Activated naive CD4-positive, alpha-beta T cell (primary cell): ENCODE measurements at regions not wholly inside any gene's neighbourhood (a gene's known extent, or its start where the extent isn't known, plus 50 kb on each side); places are given as distances from the start of the nearest gene placed in this dataset.

Source experiments
- DNase-seq, 4 experiments: peaks; one replicate each; lab custom pipeline; 2025; lab: John Stamatoyannopoulos, UW

DNA sequence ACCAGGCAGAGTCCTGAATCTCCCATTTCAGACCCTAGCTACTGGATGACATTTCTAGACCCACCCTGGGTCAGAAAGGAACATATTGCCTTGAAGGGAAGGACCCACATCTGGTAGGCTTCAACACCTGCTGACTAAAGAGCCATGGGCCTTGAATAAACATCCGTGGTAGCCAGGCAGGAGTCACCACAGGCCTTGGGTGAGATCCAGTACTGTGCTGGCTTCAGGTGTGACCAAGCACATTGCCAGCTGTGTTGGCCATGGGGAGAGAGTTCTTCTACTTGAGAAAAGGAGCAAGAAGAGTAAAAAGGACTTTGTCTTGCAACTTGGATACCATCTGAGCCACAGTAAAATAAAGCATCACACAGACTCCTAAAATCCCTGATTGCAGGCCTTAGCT is 332.6 kb downstream of the SLC16A7 start:
- no peak for DNase-seq

DNA sequence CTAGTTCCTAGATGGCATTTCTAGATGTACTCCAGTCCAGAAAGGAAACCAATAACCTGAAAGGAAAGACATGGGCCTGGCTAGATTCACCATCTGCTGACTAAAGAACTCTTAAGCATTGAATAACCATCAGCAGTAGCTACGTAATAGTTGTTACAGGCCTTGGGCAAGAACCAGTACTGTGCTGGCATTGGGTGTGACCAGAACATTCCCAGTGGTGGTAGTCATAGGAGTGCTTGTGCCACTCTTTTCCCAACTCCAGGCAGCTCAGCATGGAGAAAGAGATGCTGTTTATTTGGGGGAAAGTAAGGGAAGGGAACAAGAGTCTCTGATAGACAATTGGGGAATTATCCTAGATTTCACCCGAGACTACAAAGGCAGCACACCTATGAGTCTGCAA is 333.3 kb downstream of the SLC16A7 start:
- no peak for DNase-seq

DNA sequence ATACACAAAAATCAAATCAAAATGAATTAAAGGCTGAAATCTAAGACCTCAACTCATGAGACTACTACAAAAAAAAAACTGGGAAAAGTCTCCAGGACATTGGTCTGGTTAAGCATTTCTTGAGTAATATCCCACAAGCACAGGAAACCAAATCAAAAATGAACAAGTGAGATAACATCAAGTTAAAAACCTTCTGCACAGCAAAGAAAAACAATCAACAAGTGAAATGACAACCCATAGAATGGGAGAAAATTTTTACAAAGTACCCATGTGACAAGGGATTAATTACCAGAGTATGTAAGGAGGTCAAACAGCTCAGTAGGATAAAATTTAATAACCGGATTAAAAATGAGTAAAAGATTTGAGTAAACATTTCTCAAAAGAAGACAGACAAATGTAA is 338.7 kb downstream of the SLC16A7 start:
- DNase-seq = no peak

DNA sequence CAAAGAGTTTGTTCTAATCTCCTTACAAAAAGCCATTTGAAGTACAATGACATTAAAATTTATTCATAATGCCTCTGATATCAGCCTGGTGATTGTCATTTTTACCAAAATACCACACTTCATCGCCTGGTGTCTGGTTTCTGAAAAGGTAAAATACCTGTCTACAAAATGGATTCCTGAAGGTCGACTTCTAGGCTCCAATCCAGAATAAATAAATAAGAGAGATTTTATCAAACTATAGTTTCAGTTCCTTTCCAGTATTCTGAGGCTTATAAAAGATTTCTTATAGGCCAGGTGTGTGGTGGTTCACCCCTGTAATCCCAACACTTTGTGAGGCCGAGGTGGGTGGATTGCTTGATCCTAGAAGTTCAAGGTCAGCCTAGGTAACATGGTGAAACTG is 340.7 kb downstream of the SLC16A7 start:
- DNase-seq = no peak

DNA sequence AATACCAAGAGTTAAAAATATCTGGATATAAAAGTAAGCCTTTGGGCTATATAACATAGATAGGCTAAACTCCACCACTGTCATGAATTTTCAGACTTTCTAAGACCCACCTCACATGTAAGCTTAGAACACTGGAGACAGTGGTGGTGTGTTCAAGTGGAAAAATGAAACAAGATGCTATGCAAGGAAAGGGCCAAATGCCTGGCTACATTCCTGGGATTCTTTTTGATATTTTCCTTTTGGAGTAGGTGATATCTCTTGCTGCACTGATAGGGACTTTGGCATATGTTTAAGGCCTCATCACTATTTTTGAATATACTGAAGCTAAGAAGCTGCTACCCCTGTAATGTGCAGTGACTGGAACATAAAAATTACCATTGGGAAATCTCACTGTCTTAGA is 341.3 kb downstream of the SLC16A7 start:
- DNase-seq = no peak

DNA sequence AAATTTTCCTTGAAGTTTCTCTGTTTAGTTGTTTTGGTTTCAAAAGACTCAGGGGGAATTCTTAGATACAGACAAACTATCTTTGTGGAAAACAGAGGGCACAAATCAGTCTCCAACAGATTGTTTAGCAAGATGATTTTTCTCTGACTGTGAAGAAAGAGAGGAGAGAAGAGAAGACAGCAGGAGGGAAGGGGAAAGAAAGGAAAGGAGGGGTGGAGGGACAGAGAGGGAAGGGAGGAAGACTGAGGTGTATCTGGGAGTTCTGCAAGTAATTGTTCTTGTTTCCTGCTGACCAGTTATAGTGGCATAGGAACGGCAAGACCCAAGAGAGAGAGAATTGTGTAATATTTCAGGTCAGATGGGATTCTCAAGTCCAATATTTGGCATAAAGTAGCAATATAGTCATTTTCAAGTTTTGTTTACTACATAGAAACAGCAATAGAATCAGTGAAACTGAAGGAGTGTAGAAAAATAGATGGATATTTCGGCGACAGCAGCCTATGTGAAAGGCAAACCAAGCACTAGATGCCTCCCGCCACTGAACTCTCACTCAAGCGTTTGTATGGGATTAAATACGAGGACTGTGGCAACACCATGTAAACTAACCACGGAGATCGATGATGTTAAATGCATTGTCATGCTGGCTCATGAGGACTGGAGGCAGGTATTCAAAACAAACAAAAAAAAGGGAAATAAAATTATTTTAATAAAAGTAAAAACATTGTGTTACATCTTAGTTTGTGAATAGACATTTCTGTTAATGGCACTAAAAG is 342.5 kb downstream of the SLC16A7 start:
- no peak for DNase-seq

DNA sequence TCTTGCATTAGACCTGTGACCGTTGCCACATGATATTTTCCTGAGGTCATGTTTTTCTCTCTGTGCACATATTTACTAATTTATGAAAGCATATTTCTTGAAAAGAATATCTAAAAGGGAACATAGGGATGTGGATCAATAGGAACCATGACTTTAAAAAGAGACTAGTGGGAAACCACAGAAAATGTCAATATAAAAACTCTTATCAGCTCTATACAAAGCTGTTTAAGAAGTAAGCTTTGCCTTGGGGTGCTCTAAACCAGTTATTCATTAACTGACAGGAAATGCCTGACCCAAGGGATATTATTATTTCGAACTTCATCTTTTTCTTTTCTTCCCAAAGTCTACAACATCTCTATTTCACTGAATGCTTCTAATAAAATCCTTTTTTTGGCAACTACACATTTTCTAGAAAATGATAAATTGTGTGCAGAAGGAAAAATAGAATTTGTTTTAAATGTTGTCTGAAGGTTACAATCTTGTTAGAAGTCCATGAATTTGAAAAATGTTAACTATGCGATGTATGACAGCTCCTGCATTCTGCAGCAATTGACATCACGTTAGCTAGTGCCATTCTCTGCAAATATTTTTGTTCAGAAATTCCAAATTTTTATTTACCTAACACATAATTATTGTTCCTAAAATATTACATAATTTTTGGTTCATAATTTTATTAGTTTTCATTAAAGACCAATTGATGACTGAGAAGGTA is 345.0 kb downstream of the SLC16A7 start:
- DNase-seq = no peak

DNA sequence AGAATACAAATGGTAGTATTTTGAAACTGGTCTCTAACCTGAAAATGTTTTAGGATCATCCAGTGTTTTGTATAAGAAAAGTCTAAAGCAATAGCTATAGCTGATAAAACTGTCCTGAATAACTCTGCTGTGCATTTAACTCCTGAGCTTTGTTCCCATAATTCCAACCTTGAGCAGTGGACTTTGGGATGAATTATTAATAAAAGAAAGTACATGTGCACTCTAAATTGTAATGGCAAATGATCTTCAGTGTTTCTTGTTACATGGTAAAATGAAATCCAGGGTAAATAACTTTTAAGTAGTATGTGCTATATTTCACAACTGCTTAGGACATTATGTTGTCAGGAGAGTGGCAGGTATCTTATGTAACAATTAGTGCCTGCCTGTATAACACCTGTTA is 345.6 kb downstream of the SLC16A7 start:
- no peak for DNase-seq

DNA sequence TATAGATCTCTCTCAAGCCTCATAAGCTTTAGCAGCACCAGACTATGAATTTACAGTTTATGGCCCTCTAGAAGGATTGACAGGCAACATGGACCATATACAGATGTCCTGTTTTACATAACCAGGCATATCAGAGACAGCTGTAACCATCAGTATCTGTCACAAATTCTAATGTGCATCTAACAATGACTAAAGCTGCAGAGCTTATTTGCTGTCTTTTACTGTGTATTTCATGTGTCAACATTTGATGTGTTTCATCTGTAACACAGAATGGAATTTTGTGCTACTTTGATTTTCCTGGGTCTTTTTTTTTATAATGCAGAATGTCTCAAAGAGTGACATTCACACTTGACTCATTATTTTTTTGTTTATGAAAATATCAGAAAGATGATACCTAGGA is 348.3 kb downstream of the SLC16A7 start:
- DNase-seq = no peak

DNA sequence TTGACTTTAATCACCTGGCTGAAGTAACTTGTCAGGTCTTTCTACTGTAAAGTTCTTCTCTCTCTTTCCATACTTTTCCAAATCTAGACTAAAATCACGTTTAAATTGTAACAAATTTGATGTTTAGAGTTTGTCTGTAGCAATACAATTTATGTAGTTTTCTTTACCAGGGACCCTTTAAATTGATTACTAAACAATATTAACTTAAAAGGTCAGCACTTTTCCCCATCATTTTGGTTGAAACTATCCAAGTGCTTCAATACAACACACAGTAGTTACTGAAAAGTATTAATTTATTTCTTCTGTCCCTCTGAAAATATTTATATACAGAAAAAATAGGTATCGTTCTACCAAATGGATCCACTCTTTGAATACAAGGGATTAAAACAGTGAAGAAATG is 350.8 kb downstream of the SLC16A7 start:
- DNase-seq = no peak

DNA sequence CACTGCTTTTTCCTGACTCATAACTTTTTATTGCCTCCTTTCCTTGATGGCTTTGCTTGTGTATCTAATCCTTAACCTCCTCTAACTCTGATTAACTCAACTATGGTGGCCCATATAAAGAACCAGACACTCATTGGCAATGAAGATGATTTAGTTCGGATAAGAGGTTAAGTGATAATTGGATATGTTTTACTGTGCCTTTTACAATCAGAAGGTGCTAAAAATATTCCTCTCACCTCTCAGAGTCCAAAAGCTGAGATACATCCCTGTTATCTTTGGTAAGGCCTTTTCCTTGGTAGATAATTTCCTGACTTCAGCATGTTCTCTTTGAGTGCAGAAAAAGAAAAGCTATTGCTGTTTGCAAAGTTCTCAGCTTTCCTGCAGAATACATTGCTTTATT is 367.7 kb downstream of the SLC16A7 start:
- no peak for DNase-seq

DNA sequence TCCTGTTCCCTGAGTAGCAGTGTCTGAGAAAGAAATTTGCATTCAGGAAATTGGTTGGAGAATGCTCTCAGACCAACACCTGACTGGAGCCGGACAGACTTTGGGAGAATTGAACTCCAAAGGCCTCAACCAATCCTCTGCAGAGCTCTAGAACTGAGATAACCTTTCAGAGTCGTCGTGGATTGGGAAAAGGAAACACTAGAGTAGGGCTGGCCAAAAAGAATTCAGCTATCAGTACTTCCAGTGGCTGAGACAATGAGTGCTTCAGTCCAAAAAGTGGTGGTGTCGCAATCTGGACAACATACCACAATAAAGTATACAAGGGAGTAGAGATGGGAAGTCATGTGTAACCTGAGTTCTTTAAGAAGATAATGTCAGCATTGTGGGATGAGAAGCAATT is 377.1 kb downstream of the SLC16A7 start:
- DNase-seq = no peak

DNA sequence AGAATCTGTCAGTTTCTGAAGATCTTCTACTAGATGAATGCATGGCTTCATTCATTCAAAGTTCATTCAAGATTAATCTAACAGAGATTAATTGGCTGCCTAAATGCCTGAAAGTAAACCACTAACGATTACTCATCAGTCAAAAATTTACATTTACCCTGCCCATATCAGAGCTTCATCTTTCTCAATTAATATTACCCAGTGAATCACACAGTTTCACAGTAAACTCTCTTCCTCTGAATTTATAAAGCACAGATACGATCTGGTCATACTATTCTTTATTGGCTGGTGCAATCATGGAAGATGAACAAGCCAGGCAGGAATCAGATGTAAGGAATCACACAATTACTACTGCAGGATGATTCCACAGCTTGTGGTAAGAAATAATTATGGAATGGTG is 377.7 kb downstream of the SLC16A7 start:
- DNase-seq = no peak

DNA sequence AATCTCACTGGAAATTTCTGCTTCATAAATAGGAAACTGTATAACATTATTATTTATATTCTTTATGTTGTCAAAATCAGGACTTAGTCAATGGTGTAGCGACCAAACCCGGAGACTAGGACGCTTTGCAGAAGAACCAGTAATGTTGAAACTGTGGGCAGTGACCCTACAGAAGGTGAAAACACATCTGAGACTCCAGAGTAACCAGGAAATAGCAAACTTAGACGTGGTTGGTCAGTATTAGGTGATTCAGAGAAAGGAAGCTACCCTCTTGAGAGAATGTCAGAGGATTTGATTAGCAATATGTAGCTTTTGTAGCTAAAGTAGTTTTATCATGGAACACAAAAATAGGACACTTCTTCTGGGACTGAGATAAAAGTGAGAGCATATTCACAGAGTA is 381.9 kb downstream of the SLC16A7 start:
- DNase-seq = no peak

DNA sequence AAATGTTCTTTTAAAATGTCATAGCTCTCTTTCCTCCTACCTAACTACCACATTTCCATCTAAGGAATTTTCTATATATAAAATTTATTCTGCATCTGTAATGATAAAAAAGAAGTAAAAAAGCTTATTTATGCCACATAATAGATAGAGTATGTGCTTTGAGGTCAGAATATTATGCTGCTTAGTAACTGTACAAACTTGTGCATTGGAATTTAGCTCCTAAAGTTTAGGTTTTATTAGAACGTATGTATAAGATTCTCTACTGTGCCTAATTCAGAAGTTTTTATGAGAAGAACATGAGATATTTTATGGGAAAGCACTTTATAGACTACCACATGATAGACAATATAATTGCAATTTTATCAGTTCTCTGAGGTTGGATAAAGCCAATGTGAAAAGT is 384.6 kb downstream of the SLC16A7 start:
- no peak for DNase-seq

DNA sequence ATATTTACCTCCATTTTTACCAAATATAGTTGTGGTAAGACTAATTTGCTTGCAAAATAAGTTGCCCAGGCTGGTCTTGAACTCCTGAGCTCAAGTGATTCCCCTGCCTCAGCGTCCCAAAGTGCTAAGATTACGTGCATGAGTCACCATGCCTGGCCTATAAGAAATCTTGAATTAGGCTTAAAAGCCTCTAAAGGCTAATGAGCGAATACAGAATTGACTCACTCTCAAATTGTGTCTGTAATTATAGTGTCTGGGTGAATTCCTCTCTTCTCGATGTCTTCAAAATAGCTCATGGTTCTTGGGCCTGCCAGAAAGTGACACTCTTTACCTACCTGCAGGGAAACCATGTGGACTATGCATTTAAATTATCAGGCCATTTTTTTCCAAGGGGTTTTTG is 403.5 kb downstream of the SLC16A7 start:
- DNase-seq = no peak

DNA sequence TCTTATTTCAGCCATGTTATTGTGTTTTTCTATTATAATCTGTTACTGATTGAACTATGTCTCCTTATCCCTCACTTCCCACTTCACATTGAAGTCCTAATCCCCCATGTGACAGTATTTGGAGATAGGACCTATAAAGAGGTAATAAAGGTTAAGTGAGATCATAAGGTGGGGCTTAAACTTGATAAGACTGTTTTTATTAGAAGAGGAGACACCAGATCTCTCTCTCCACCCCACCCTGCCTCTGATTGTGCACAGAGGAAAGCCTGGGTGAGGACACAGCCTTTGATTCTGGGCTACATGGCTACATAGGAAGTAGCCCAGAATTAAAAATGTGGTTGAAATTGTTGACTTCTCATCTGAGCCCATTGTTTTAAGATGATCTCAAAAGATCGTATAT is 414.7 kb downstream of the SLC16A7 start:
- DNase-seq = no peak

DNA sequence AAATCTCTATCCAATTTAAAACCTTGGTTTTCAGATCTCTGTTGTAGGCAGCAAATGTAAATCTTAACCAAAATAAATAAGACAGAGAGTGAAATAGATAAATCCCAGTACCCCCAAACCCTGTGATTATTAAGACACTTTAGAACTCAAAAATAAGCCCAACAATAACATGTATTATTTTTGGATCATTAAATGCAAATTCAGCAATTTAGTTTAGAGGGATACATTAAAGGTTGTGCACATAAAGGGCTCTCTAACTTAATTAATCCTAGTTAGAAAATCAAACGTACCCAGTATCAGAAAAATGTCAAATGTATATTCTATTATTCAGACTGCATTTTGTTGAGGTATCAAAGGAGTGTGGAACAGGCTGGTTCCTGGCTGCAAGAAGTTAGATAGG is 416.8 kb downstream of the SLC16A7 start:
- DNase-seq = no peak

DNA sequence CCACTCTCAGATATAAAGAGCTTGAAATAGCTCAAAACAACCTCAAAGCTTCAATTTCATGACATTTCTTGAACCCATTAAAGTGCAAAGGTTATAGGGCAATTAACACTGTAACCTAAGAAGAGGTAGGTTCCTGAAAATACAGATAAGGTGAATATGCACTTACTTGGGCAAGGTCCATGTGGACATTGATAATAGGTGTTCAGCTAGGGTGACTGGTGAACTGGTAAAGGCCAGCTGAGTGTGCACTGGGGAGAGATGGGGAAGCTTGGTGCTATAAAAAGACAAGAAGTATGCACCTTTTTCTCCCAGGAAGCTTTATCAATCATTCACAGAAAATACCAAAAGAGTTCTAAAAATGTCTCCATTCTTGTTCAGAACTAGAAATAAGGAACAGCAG is 418.6 kb downstream of the SLC16A7 start:
- no peak for DNase-seq

DNA sequence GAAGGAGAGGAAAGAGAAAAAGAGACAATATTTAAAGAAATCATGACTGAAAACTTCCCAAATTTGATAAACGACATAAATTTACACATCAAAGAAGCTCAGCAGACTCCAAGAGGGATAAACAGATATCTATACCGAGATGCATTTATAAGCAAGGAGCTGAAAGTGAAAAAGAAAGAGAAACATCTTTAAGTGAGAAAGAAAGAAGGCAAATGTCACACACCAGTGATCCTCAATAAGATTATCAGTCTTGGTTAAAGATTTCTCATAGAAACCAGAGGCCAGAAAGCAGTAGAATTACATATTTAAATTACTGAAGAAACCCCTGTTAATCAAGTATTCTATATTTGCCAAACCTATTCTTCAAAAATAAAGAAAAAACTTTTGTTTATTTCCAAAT is 424.2 kb downstream of the SLC16A7 start:
- no peak for DNase-seq

DNA sequence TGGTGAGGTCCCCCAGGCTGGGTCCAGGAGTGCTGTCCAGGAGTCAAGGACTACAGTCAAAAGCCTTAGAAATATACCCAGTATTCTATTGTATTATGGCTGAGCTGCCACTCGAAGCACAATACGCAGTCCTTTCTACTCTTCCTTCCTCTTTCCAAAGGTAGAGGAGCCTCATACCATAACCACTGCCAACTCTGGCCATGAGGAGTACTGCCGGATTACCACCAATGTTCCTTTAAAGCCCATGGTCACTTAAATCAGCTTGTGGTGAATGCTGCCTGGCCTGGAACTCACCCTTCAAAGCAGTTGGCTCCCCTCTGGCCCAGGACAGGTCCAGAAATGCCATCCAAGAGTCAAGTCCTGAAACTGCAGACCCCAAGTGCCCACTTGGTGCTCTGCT is 425.4 kb downstream of the SLC16A7 start:
- DNase-seq = no peak

DNA sequence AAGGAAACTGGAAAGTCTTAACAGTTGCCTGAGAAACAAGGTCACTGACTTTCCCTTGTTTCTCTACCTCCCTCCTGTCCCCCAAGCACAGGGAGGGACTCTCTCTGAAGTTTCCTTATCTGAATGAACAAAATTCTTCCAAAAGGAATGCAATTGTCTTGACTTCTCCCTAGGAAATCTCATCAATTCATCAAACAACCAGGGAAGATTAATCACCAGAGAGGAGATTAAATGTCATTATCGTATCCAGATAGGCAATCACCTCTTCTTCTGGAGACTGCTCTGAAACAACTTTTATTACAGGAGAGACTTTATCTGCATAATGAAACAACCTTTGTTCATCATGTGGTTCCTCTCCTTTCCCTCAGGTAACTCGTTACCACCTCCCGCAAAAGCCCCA is 431.4 kb downstream of the SLC16A7 start:
- DNase-seq = no peak

DNA sequence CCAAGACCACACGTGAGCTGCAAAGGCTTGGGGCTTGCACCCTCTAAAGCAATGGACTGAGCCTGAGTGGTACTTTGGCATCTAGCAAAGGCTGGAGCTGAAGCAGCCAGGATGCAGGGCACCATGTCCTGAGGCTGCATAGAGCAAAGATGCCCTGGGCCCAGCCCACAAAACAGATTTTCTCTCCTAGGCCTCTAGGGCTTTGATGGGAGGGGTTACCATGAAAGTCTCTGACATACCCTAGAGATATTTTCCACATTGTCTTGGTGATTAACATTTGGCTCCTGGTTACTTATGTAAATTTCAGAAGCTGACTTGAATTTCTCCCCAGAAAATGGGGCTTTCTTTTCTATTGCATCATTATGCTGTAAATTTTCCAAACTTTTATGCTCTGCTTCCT is 438.3 kb downstream of the SLC16A7 start:
- no peak for DNase-seq

DNA sequence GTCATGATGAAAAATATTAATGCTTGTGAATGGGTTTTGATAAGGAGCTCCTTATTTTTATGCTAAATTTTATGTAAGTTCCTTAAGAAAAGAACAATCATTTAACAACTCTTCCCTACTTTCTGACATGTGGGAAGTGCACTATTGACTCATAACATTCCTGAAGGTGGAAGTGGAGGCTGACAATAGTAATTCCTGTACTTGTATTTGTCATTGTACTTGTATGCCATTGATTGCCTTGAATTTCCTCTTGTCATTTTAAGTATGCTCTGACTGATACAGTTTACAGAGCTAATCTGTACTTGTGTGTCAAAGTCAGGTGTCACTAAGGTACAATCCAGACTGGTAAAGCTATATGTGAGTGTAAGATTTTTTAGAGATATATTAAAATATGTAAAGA is 440.0 kb downstream of the SLC16A7 start:
- no peak for DNase-seq
